DMS53 treated with DMSO at 0.1 percent for 48 hours (cell line): ENCODE measurements at regions not wholly inside any gene's neighbourhood (a gene's known extent, or its start where the extent isn't known, plus 50 kb on each side); places are given as distances from the start of the nearest gene placed in this dataset.

Experiments used
- DNase-seq: peaks from one replicate; lab custom pipeline; 2025; ENCODE audit not compliant: unreplicated experiment; lab: John Stamatoyannopoulos, UW

GRCh38 chr1:87853576-87854351, 525.1 kb downstream of the LMO4 start:
- no peak for DNase-seq

GRCh38 chr1:87863317-87863716, 534.6 kb downstream of the LMO4 start:
- DNase-seq = no peak

GRCh38 chr1:87864676-87865075, 536.0 kb downstream of the LMO4 start:
- no peak for DNase-seq

- DNase-seq = no peak
These were observed 537.7 kb downstream of the LMO4 start for GRCh38 chr1:87866416-87866815.

- peak; percentile 29 for DNase-seq
These were observed 538.9 kb downstream of the LMO4 start for GRCh38 chr1:87867626-87868025.

GRCh38 chr1:87869567-87869966, 540.9 kb downstream of the LMO4 start:
- peak; percentile 69 for DNase-seq

- DNase-seq = no peak
These were observed 543.5 kb downstream of the LMO4 start for GRCh38 chr1:87872189-87872588.

GRCh38 chr1:87872692-87873091, 544.0 kb downstream of the LMO4 start:
- DNase-seq = no peak

- DNase-seq = no peak
These were observed 550.2 kb downstream of the LMO4 start for GRCh38 chr1:87878873-87879272.

- no peak for DNase-seq
These were observed 551.5 kb downstream of the LMO4 start for GRCh38 chr1:87880098-87880760.

GRCh38 chr1:87880764-87881163, 552.1 kb downstream of the LMO4 start:
- no peak for DNase-seq

GRCh38 chr1:87883906-87884305, 555.2 kb downstream of the LMO4 start:
- DNase-seq = no peak

- no peak for DNase-seq
These were observed 555.9 kb downstream of the LMO4 start for GRCh38 chr1:87884581-87884980.

GRCh38 chr1:87885278-87886025, 556.8 kb downstream of the LMO4 start:
- no peak for DNase-seq

- no peak for DNase-seq
These were observed 558.4 kb downstream of the LMO4 start for GRCh38 chr1:87887100-87887499.

GRCh38 chr1:87888446-87888845, 559.8 kb downstream of the LMO4 start:
- DNase-seq = no peak

- DNase-seq = no peak
These were observed 565.4 kb downstream of the LMO4 start for GRCh38 chr1:87894062-87894461.

GRCh38 chr1:87897481-87897880, 568.8 kb downstream of the LMO4 start:
- DNase-seq = peak; percentile 11

GRCh38 chr1:87898431-87898830, 569.8 kb downstream of the LMO4 start:
- no peak for DNase-seq

GRCh38 chr1:87899017-87899416, 570.3 kb downstream of the LMO4 start:
- DNase-seq = no peak

- DNase-seq = no peak
These were observed 571.1 kb downstream of the LMO4 start for GRCh38 chr1:87899746-87900145.

- peak; percentile 96 for DNase-seq
These were observed 574.1 kb downstream of the LMO4 start for GRCh38 chr1:87902830-87903229.
